ENCODE measurements at regions not wholly inside any gene's neighbourhood (a gene's known extent, or its start where the extent isn't known, plus 50 kb on each side); places are given as distances from the start of the nearest gene placed in this dataset.

- no peak overlapping the region for H3K27ac Mint-ChIP-seq
- H3K27ac ChIP-seq (ENCODE audit: low read depth): no peak overlapping the region
- no peak overlapping the region for H3K4me3 ChIP-seq
- no peak overlapping the region for H2AFZ ChIP-seq
- H3K4me1 Mint-ChIP-seq: no peaks in the 10 kb centered on the region
- H3K79me2 ChIP-seq (replicated peaks; ENCODE audit: insufficient read depth): no peaks in the 10 kb centered on the region
- H3K27me3 ChIP-seq (ENCODE audit: insufficient read depth): no peaks in the 10 kb centered on the region
- H3K27me3 Mint-ChIP-seq (ENCODE audit: insufficient read depth, low read depth, poor library complexity): peaks cover 5% of the 10 kb centered on the region
- H3K4me2 ChIP-seq: no peak overlapping the region
- no peaks in the 10 kb centered on the region; the same call in 1 of the 3 replicates for H3K9me3 Mint-ChIP-seq
- no peaks in the 10 kb centered on the region for H3F3A ChIP-seq (replicated peaks; ENCODE audit: low read depth)
- 0 out of 2 replicates have a peak, but pooled peaks cover 4% of the 10 kb centered on the region for H3K9me2 ChIP-seq (ENCODE audit: insufficient read depth)
- H3K4me1 ChIP-seq (ENCODE audit: insufficient read depth): no peaks in the 10 kb centered on the region
- H3K4me3 Mint-ChIP-seq: no peak overlapping the region
- no peak for ATAC-seq
- no peaks in the 10 kb centered on the region for H4K20me1 ChIP-seq (replicated peaks; ENCODE audit: insufficient read depth)
- no peaks in the 10 kb centered on the region for H3K36me3 Mint-ChIP-seq (ENCODE audit: low read depth)
- DNase-seq (ENCODE audit: low spot score): no peak
- 0 out of 2 replicates have a peak, but pooled peaks cover 4% of the 10 kb centered on the region for H3K36me3 ChIP-seq (ENCODE audit: insufficient read depth)
- no peak for TF ChIP-seq ZNF462 (CRISPR knock-in tag; IDR thresholded peaks at IDR 0.05)
- TF ChIP-seq ZNF114 (CRISPR knock-in tag; IDR thresholded peaks at IDR 0.05): no peak
- no peak for TF ChIP-seq NANOG (IDR thresholded peaks at IDR 0.05; ENCODE audit: borderline replicate concordance)
- no peak for TF ChIP-seq EZH2 (IDR thresholded peaks at IDR 0.05; ENCODE audit: low read depth, unreplicated experiment)
- no peak for TF ChIP-seq ETS1 (IDR thresholded peaks at IDR 0.05)
- no peak for TF ChIP-seq POLR2AphosphoS5 (IDR thresholded peaks at IDR 0.05; ENCODE audit: low read depth)
- TF ChIP-seq STAT1 (IDR thresholded peaks at IDR 0.05; ENCODE audit: unreplicated experiment): no peak
- no peak for TF ChIP-seq CTCF (conservative IDR thresholded peaks at IDR 0.05; ENCODE audit: low read depth in 2 of 2)
- no peak for TF ChIP-seq JUNB (IDR thresholded peaks at IDR 0.05; ENCODE audit: unreplicated experiment)
- TF ChIP-seq REST (IDR thresholded peaks at IDR 0.05; ENCODE audit: unreplicated experiment): no peak
- no peak for TF ChIP-seq ZNF331 (CRISPR knock-in tag; IDR thresholded peaks at IDR 0.05; ENCODE audit: low read depth)
- no peak for TF ChIP-seq EZH2phosphoT487 (IDR thresholded peaks at IDR 0.05; ENCODE audit: unreplicated experiment)
- TF ChIP-seq CREB1 (CRISPR knock-in tag; IDR thresholded peaks at IDR 0.05; ENCODE audit: low read depth): no peak
Observed at GRCh38 chr12:47340411-47341015, 260.8 kb upstream of the AMIGO2 start.

Data from GM23338 (cell line).